ENCODE measurements at regions not wholly inside any gene's neighbourhood (a gene's known extent, or its start where the extent isn't known, plus 50 kb on each side); places are given as distances from the start of the nearest gene placed in this dataset.
"Not testable (repeated sequence)": the region's sequence is repeated elsewhere in the genome, so short reads cannot be mapped to it uniquely, and the experiment has no call there.

DNA sequence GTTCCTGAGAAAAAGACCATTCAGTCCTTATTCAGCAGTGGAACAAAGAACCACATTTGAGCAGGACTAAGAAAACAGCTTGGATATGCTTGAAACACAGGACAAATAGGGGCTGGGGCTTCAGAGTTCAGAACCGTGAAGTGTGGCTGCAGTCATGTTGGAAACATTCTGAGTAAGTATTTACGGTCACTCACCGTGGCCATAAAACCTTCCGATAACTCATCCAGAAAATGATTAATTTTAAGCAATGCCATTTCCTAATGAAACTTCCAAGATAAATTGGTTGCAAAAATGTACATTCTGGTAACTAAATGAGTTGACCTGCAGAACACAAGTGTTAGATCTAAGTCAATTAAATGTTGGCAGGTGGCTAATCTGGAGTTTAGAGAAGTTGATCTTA is 279.2 kb downstream of the CXCL12 start:
- Histone ChIP-seq H3K27me3 (no peaks in the 10 kb centered on the region), H3K27ac (no peak overlapping the region), H3K4me3 (ENCODE audit: low read depth in 1 of 2, low read length in 1 of 2) (no peak overlapping the region), H3K4me1 (ENCODE audit: control insufficient read depth in 1 of 2, insufficient read depth in 1 of 2, low read depth in 1 of 2, low read length in 1 of 2) (no peaks in the 10 kb centered on the region), H3K9me3 (no peaks in the 10 kb centered on the region), H3K36me3 (no peaks in the 10 kb centered on the region)
- TF ChIP-seq, protein P1, sequence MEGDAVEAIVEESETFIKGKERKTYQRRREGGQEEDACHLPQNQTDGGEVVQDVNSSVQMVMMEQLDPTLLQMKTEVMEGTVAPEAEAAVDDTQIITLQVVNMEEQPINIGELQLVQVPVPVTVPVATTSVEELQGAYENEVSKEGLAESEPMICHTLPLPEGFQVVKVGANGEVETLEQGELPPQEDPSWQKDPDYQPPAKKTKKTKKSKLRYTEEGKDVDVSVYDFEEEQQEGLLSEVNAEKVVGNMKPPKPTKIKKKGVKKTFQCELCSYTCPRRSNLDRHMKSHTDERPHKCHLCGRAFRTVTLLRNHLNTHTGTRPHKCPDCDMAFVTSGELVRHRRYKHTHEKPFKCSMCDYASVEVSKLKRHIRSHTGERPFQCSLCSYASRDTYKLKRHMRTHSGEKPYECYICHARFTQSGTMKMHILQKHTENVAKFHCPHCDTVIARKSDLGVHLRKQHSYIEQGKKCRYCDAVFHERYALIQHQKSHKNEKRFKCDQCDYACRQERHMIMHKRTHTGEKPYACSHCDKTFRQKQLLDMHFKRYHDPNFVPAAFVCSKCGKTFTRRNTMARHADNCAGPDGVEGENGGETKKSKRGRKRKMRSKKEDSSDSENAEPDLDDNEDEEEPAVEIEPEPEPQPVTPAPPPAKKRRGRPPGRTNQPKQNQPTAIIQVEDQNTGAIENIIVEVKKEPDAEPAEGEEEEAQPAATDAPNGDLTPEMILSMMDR (IDR thresholded peaks at IDR 0.05): no peak

DNA sequence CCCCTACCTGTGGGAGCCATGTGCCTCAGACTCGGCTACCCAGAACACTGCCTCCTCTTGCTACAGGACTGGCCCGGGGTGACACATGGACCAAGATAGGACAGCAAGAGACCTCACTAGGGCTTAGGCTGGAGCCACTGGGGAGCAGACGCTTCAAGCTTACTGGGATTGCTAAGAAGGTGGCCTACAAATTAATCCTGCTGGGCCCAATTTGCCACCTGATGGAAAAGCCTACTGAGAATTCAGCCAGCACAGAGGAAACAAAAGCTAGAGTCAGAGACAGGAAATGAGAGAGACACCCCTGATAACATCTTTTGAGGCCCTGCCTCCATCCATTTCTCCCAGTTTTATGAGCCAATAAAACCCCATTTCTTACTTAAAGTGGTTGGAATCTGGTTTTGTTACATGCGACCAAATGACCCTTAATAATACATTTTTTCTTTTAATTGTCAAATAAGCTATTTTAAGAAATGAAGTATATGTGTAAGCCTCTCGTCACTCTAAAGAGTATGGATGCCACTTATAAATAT is 282.1 kb downstream of the CXCL12 start:
- H3K27me3 ChIP-seq: no peaks in the 10 kb centered on the region
- no peak overlapping the region for H3K4me3 ChIP-seq (ENCODE audit: low read depth in 1 of 2, low read length in 1 of 2)
- H3K9me3 ChIP-seq: no peaks in the 10 kb centered on the region
- no peak overlapping the region for H3K27ac ChIP-seq
- TF ChIP-seq, protein P1 (IDR thresholded peaks at IDR 0.05): no peak
- no peaks in the 10 kb centered on the region for H3K36me3 ChIP-seq
- no peaks in the 10 kb centered on the region for H3K4me1 ChIP-seq (ENCODE audit: control insufficient read depth in 1 of 2, insufficient read depth in 1 of 2, low read depth in 1 of 2, low read length in 1 of 2)

DNA sequence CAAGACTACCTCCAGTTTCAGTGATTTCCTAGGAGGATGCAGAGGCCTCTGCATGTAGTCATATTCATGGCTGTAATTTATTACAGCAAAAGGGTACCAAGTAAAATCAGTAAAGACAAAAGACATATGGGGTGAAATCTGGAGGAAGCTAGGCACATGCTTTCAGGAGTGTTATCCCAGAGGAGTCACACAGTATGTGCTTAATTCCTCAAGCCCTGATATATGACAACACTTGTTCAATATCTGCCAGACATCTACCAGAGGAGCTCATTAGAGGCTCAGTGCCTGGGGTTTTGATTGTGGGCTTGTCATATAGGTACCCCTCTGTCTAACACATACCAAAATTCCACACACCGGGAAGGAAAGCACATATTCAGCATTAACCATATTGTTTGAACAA is 283.8 kb downstream of the CXCL12 start:
- Histone ChIP-seq H3K9me3 (no peaks in the 10 kb centered on the region), H3K36me3 (no peaks in the 10 kb centered on the region), H3K4me3 (ENCODE audit: low read depth in 1 of 2, low read length in 1 of 2) (no peak overlapping the region), H3K27me3 (no peaks in the 10 kb centered on the region), H3K4me1 (ENCODE audit: control insufficient read depth in 1 of 2, insufficient read depth in 1 of 2, low read depth in 1 of 2, low read length in 1 of 2) (no peaks in the 10 kb centered on the region), H3K27ac (no peak overlapping the region)
- TF ChIP-seq, protein P1 (IDR thresholded peaks at IDR 0.05): no peak

GRCh38 chr10:44099511-44099910 is 285.4 kb downstream of the CXCL12 start:
- no peaks in the 10 kb centered on the region for H3K4me1 ChIP-seq (ENCODE audit: control insufficient read depth in 1 of 2, insufficient read depth in 1 of 2, low read depth in 1 of 2, low read length in 1 of 2)
- H3K36me3 ChIP-seq: no peaks in the 10 kb centered on the region
- H3K27ac ChIP-seq: no peak overlapping the region
- H3K27me3 ChIP-seq: no peaks in the 10 kb centered on the region
- H3K9me3 ChIP-seq: no peaks in the 10 kb centered on the region
- H3K4me3 ChIP-seq (ENCODE audit: low read depth in 1 of 2, low read length in 1 of 2): no peak overlapping the region
- TF ChIP-seq, protein P1 (IDR thresholded peaks at IDR 0.05): no peak

- not testable (repeated sequence) for H3K9me3 ChIP-seq; H3K36me3 ChIP-seq; H3K4me3 ChIP-seq (ENCODE audit: low read depth in 1 of 2, low read length in 1 of 2); H3K27ac ChIP-seq; H3K4me1 ChIP-seq (ENCODE audit: control insufficient read depth in 1 of 2, insufficient read depth in 1 of 2, low read depth in 1 of 2, low read length in 1 of 2); H3K27me3 ChIP-seq
Observed at GRCh38 chr10:44096217-44096616, 288.7 kb downstream of the CXCL12 start.

DNA sequence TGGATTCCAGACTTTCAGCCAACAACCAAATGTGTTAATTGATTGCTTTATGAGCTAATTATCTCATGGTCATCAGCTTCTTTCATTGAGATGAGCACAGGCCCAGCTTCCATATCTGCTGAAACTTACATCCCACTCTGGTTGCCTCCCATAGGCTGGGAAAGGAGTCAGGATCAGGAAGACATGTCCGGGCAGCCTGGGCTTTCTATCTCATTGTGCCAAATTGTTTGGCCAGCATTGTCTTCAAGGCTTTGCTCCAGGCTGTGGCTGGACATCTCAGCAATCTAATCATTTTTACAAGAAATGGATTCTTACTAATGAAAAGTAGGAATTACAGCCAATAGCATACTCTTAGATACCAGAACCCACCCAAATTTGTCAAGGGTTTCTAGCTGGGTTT is 295.2 kb downstream of the CXCL12 start:
- Histone ChIP-seq H3K27ac (no peak overlapping the region), H3K9me3 (no peaks in the 10 kb centered on the region), H3K27me3 (peaks cover 4% of the 10 kb centered on the region), H3K4me3 (ENCODE audit: low read depth in 1 of 2, low read length in 1 of 2) (no peak overlapping the region), H3K36me3 (no peaks in the 10 kb centered on the region), H3K4me1 (ENCODE audit: control insufficient read depth in 1 of 2, insufficient read depth in 1 of 2, low read depth in 1 of 2, low read length in 1 of 2) (no peaks in the 10 kb centered on the region)
- TF ChIP-seq, protein P1 (IDR thresholded peaks at IDR 0.05): no peak
